ENCODE measurements at regions not wholly inside any gene's neighbourhood (a gene's known extent, or its start where the extent isn't known, plus 50 kb on each side); places are given as distances from the start of the nearest gene placed in this dataset.

- Histone ChIP-seq H3K27me3 (no peaks in the 10 kb centered on the region), H3K27ac (no peak overlapping the region), H3K36me3 (no peaks in the 10 kb centered on the region), H3K9me3 (no peaks in the 10 kb centered on the region), H3K4me3 (no peak overlapping the region), H3K4me1 (no peaks in the 10 kb centered on the region)
- TF ChIP-seq POLR2A (IDR thresholded peaks at IDR 0.05): no peak
- no peak for TF ChIP-seq CTCF (IDR thresholded peaks at IDR 0.05 in 4 of 5, conservative IDR thresholded peaks at IDR 0.05 in 1 of 5)
- no peak for ATAC-seq
- DNase-seq: no peak
- intact Hi-C loops (cut with DNase I; ENCODE audit: low total_unique reads): no loop called here
- in situ Hi-C loops (cut with MboI; ENCODE audit: low sequenced_read_pairs in 4 of 4): no loop called here
Measured at GRCh38 chr16:59975953-59976352, 1241.8 kb upstream of the GOT2 start.

- no peaks in the 10 kb centered on the region for H3K36me3 ChIP-seq
- H3K9me3 ChIP-seq: no peaks in the 10 kb centered on the region
- no peak overlapping the region for H3K4me3 ChIP-seq
- ATAC-seq (no peak), DNase-seq (no peak)
- no peak overlapping the region for H3K27ac ChIP-seq
- no peaks in the 10 kb centered on the region for H3K4me1 ChIP-seq
- TF ChIP-seq POLR2A (IDR thresholded peaks at IDR 0.05) (no peak), CTCF (IDR thresholded peaks at IDR 0.05 in 4 of 5, conservative IDR thresholded peaks at IDR 0.05 in 1 of 5) (no peak)
- intact Hi-C loops (cut with DNase I; ENCODE audit: low total_unique reads): no loop called here
- no peaks in the 10 kb centered on the region for H3K27me3 ChIP-seq
- in situ Hi-C loops (cut with MboI; ENCODE audit: low sequenced_read_pairs in 4 of 4): loop anchor here in 1 of 4 donors (25.0 kb wide), 1 partner anchor 88 kb away; no protein-coding TSS in a partner anchor
Measured at GRCh38 chr16:59973966-59974365, 1239.8 kb upstream of the GOT2 start.

GRCh38 chr16:59971264-59971663, 1237.1 kb upstream of the GOT2 start:
- in situ Hi-C loops (cut with MboI; ENCODE audit: low sequenced_read_pairs in 4 of 4) (loop anchor here in 1 of 4 donors (25.0 kb wide), 1 partner anchor 91 kb away; no protein-coding TSS in a partner anchor), intact Hi-C loops (cut with DNase I; ENCODE audit: low total_unique reads) (no loop called here)
- Histone ChIP-seq H3K36me3 (no peaks in the 10 kb centered on the region), H3K27me3 (no peaks in the 10 kb centered on the region), H3K9me3 (no peaks in the 10 kb centered on the region), H3K4me3 (no peak overlapping the region), H3K27ac (no peak overlapping the region), H3K4me1 (no peaks in the 10 kb centered on the region)
- ATAC-seq: no peak
- TF ChIP-seq CTCF (IDR thresholded peaks at IDR 0.05 in 4 of 5, conservative IDR thresholded peaks at IDR 0.05 in 1 of 5) (no peak), POLR2A (IDR thresholded peaks at IDR 0.05) (no peak)
- no peak for DNase-seq

- DNase-seq (no peak), ATAC-seq (no peak)
- intact Hi-C loops (cut with DNase I; ENCODE audit: low total_unique reads) (no loop called here), in situ Hi-C loops (cut with MboI; ENCODE audit: low sequenced_read_pairs in 4 of 4) (loop anchor here in 1 of 4 donors (25.0 kb wide), 1 partner anchor 98 kb away; no protein-coding TSS in a partner anchor)
- no peaks in the 10 kb centered on the region for H3K9me3 ChIP-seq
- TF ChIP-seq CTCF (IDR thresholded peaks at IDR 0.05 in 4 of 5, conservative IDR thresholded peaks at IDR 0.05 in 1 of 5): no peak
- TF ChIP-seq POLR2A (IDR thresholded peaks at IDR 0.05): no peak
- H3K36me3 ChIP-seq: no peaks in the 10 kb centered on the region
- H3K27me3 ChIP-seq: no peaks in the 10 kb centered on the region
- H3K4me1 ChIP-seq: no peaks in the 10 kb centered on the region
- no peak overlapping the region for H3K4me3 ChIP-seq
- no peak overlapping the region for H3K27ac ChIP-seq
Measured at GRCh38 chr16:59964232-59964924, 1230.3 kb upstream of the GOT2 start.
